ENCODE measurements at regions not wholly inside any gene's neighbourhood (a gene's known extent, or its start where the extent isn't known, plus 50 kb on each side); places are given as distances from the start of the nearest gene placed in this dataset.

DNA sequence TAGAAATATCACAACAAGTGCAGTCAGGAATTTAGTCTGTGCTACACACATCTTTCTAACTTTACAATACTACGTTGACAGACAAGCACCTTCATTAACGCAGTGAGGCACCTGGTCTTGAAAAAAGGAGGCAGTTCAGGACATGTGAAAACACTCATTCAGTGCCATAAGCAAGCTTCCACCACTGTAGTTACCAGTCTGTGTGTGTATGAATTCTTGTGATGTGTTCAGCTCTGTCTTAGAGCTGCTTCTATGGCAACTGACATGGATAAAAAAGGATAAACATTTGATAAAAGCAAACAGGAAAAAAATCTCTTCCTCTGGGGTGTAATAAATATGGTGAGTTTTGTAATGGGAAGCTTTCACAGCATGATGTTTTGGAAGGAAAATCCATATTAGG, 623.8 kb upstream of the NXPH2 start:
- Mint-ChIP-seq H3K4me1 (no peaks in the 10 kb centered on the region), H3K36me3 (ENCODE audit: low read depth) (no peaks in the 10 kb centered on the region), H3K27ac (no peak overlapping the region), H3K9me3 (peaks cover 4% of the 10 kb centered on the region), H3K27me3 (no peaks in the 10 kb centered on the region), H3K4me3 (no peak overlapping the region)
- DNase-seq, result no peak
- CTCF ChIA-PET, result no interaction called here
- POLR2A ChIA-PET, result no interaction called here

- H3K4me3 Mint-ChIP-seq, result no peak overlapping the region
- no peaks in the 10 kb centered on the region for H3K27me3 Mint-ChIP-seq
- no peaks in the 10 kb centered on the region for H3K4me1 Mint-ChIP-seq
- DNase-seq, result no peak
- no peaks in the 10 kb centered on the region for H3K36me3 Mint-ChIP-seq (ENCODE audit: low read depth)
- no peak overlapping the region for H3K27ac Mint-ChIP-seq
- POLR2A ChIA-PET, result no interaction called here
- CTCF ChIA-PET, result no interaction called here
- H3K9me3 Mint-ChIP-seq, result peaks cover 7% of the 10 kb centered on the region
Observed at GRCh38 chr2:139394801-139395200, 614.6 kb upstream of the NXPH2 start.

- no peak overlapping the region for H3K27ac Mint-ChIP-seq
- H3K36me3 Mint-ChIP-seq (ENCODE audit: low read depth), result no peaks in the 10 kb centered on the region
- DNase-seq, result no peak
- CTCF ChIA-PET, result no interaction called here
- H3K4me3 Mint-ChIP-seq, result no peak overlapping the region
- H3K9me3 Mint-ChIP-seq, result peaks cover 7% of the 10 kb centered on the region
- POLR2A ChIA-PET, result no interaction called here
- H3K4me1 Mint-ChIP-seq, result no peaks in the 10 kb centered on the region
- no peaks in the 10 kb centered on the region for H3K27me3 Mint-ChIP-seq
Observed at GRCh38 chr2:139389391-139389790, 609.2 kb upstream of the NXPH2 start.

DNA sequence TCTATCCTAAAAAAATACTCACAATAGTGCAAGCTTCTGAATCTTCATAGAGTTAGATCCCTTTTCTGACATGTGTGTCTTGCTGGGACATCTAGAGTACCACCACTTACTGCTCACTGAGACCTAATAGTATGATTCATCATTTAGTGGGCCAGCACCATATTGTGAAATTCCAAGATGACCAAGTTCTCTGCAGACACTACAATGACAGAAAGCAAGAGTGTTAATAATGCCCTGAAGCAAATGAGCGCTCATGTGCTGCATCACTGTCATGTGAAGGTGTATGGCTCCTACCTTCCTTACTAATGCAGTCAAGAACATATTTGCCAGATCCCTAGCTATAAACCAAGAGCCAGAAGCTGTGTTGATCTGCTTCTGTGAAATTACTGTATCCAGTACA, 606.2 kb upstream of the NXPH2 start:
- no peak for DNase-seq
- Mint-ChIP-seq H3K4me1 (no peaks in the 10 kb centered on the region), H3K27me3 (no peaks in the 10 kb centered on the region), H3K36me3 (ENCODE audit: low read depth) (no peaks in the 10 kb centered on the region), H3K9me3 (peaks cover 11% of the 10 kb centered on the region), H3K27ac (no peak overlapping the region), H3K4me3 (no peak overlapping the region)
- POLR2A ChIA-PET, result no interaction called here
- CTCF ChIA-PET, result no interaction called here

DNA sequence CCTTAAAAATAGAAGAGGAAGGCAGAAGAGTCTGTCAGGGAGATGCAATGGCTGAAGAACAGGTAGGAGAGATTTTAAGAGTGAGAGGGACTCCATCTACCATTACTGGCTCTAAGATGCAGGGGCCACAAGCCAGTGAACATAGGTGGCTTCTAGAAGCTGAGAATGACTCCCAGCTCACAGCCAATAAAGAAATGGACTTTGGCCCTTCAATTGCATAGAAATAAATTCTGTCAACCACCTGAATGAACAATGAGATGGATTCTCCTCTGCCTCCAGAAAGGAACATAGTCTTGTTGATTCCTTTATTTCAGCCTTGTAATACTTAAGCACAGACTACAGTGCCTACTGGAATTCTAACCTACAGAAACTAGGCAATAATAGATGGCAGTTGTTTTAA, 603.3 kb upstream of the NXPH2 start:
- no peak overlapping the region for H3K4me3 Mint-ChIP-seq
- no peak for DNase-seq
- CTCF ChIA-PET, result no interaction called here
- H3K4me1 Mint-ChIP-seq, result no peaks in the 10 kb centered on the region
- H3K9me3 Mint-ChIP-seq, result peaks cover 11% of the 10 kb centered on the region
- H3K27ac Mint-ChIP-seq, result no peak overlapping the region
- POLR2A ChIA-PET, result no interaction called here
- H3K27me3 Mint-ChIP-seq, result no peaks in the 10 kb centered on the region
- H3K36me3 Mint-ChIP-seq (ENCODE audit: low read depth), result no peaks in the 10 kb centered on the region

DNA sequence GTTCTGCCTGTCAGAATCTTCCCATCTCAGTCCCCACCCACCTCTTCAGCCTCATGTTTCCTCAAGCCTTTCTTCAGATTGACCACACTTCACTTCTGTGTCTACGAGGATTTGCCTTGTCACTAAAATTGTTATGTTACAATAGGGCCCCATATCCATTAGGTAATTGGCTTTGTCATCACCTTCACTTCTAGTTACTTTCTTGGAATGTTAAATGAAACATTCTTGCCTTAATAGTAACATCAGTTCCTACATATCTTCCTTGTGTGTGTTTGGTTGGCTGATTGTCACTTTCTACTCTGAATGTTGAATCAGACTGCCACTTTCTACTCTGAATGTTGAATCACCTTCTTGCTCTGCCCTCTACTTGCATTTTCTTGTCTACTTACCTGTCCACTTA, 599.9 kb upstream of the NXPH2 start:
- H3K4me3 Mint-ChIP-seq, result no peak overlapping the region
- no peaks in the 10 kb centered on the region for H3K27me3 Mint-ChIP-seq
- CTCF ChIA-PET, result no interaction called here
- POLR2A ChIA-PET, result no interaction called here
- DNase-seq, result no peak
- H3K9me3 Mint-ChIP-seq, result peaks cover 7% of the 10 kb centered on the region
- H3K27ac Mint-ChIP-seq, result no peak overlapping the region
- no peaks in the 10 kb centered on the region for H3K4me1 Mint-ChIP-seq
- H3K36me3 Mint-ChIP-seq (ENCODE audit: low read depth), result no peaks in the 10 kb centered on the region

- no peak for DNase-seq
- ChIA-PET CTCF (no interaction called here), POLR2A (no interaction called here)
- Mint-ChIP-seq H3K27me3 (no peaks in the 10 kb centered on the region), H3K36me3 (ENCODE audit: low read depth) (no peaks in the 10 kb centered on the region), H3K27ac (no peak overlapping the region), H3K4me1 (no peaks in the 10 kb centered on the region), H3K4me3 (no peak overlapping the region), H3K9me3 (peaks cover 7% of the 10 kb centered on the region)
Observed at GRCh38 chr2:139378373-139378772, 598.2 kb upstream of the NXPH2 start.

DNA sequence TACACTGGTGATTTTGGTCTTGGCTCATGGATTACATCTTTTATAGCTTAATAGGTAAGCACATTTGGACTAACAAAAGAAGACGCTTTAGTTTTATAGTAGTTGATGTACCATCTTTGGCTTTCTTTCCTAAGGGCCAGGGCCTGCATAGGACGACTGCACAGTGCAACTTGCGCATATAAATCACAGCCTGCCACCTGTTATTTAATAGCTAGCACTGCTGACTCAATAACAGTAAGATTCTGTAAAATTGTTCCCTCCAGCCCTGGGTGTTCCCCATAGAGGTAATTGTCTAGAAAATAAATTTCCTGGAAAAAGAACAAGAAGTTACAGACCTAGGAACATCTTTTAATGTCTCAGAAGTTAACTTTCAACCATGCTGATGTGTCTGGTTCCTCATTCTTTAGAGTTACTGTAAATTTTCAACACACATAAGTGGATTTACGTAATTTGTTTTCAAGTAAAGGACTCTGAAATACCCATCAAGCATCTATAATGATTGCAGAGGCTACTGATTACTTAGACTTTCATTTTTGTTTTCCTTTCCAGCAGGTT, 594.2 kb upstream of the NXPH2 start:
- Mint-ChIP-seq H3K27ac (no peak overlapping the region), H3K27me3 (no peaks in the 10 kb centered on the region), H3K4me1 (no peaks in the 10 kb centered on the region), H3K36me3 (ENCODE audit: low read depth) (no peaks in the 10 kb centered on the region), H3K4me3 (no peak overlapping the region), H3K9me3 (peaks cover 6% of the 10 kb centered on the region)
- ChIA-PET CTCF (no interaction called here), POLR2A (no interaction called here)
- DNase-seq, result no peak

DNA sequence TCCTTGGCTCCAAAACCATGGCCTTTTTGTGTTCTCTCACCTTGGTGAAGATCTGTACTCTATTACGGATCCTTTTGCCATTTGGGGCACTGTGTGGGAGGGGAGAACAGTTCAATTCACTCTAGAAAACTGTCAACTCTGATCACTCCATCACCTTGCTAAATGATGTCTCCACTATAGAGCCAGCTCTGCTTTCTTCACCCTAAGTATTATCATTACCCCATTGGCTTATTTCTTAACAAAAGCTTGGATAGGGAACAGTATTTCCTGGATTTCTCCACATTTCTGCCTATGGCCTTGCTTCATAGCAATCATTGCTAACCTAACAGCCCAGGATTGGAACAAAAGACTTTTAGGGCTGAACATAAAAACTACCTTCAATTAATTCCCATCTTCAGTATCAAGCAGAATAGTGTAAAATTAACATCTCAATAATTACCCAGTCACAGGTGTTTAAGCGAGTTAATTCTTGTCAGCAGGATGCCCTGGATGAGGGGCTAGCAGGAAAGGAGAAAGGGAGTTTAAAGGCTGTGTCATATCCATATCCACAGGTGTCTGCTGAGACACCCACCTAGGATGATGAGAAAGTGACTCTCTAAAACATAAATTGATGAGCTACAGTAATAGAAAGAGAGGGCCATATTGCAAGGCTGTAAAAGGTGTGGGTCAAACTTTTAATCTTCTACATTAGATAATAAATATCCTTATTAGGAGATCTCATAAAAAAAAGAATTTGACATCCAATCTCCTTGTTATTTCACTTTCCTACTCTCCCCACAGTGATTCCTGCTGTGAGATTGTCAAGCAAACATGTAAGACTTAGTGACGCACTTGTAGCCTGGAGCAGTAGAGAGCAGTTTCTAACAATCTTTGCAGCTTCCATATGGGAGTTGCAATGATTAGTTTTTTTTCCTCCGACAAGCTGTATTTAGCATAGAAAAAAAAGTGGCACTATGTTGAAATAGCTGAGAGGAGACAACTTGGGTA, 589.5 kb upstream of the NXPH2 start:
- Mint-ChIP-seq H3K4me1 (no peaks in the 10 kb centered on the region), H3K9me3 (peaks cover 3% of the 10 kb centered on the region), H3K36me3 (ENCODE audit: low read depth) (no peaks in the 10 kb centered on the region), H3K4me3 (no peak overlapping the region), H3K27me3 (no peaks in the 10 kb centered on the region), H3K27ac (no peak overlapping the region)
- CTCF ChIA-PET, result no interaction called here
- POLR2A ChIA-PET, result no interaction called here
- DNase-seq, result no peak

DNA sequence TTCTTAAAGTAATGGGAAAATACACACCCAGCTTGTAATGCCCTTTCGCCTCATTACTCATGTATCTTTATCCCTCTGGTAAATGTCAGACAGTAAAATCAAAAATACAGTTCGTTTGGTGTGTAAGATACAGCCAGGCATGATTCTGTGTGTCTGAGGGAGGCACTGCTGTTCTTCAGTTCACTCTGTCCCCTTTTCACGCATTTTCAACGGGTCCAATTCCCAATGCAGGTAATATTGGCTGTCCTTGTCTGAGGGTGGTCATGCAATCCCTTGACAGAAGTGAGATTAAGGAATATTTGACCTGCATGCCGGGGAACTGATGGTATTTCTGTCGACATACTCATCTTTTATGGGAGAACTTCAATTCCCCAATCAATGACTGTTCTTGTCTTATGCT, 587.2 kb upstream of the NXPH2 start:
- Mint-ChIP-seq H3K4me3 (no peak overlapping the region), H3K4me1 (no peaks in the 10 kb centered on the region), H3K27me3 (no peaks in the 10 kb centered on the region), H3K36me3 (ENCODE audit: low read depth) (no peaks in the 10 kb centered on the region), H3K9me3 (peaks cover 3% of the 10 kb centered on the region), H3K27ac (no peak overlapping the region)
- POLR2A ChIA-PET, result no interaction called here
- no peak for DNase-seq
- CTCF ChIA-PET, result no interaction called here

GRCh38 chr2:139366681-139367080, 586.5 kb upstream of the NXPH2 start:
- Mint-ChIP-seq H3K27ac (no peak overlapping the region), H3K27me3 (no peaks in the 10 kb centered on the region), H3K9me3 (peaks cover 3% of the 10 kb centered on the region), H3K36me3 (ENCODE audit: low read depth) (no peaks in the 10 kb centered on the region), H3K4me3 (no peak overlapping the region), H3K4me1 (no peaks in the 10 kb centered on the region)
- ChIA-PET POLR2A (no interaction called here), CTCF (no interaction called here)
- DNase-seq, result no peak

DNA sequence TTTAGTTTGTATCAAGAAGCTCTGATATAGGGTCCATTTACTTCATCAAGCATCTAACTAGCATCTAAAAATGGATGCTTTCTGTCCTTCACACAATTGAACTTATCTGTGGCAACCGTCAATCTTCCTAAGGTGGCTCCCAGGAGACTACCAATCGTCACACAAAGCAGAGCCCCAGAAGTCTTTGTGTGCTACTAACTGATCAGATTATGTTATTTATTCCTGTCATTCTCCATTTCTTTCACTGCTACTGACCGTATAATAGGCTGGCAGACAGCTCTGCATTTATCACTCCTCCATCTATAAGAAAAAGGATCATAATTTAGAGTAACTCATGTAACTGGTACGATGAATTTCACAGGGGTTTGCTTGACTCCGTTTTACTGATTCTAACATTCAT, 585.0 kb upstream of the NXPH2 start:
- Mint-ChIP-seq H3K4me3 (no peak overlapping the region), H3K27me3 (no peaks in the 10 kb centered on the region), H3K27ac (no peak overlapping the region), H3K9me3 (no peaks in the 10 kb centered on the region), H3K4me1 (no peaks in the 10 kb centered on the region), H3K36me3 (ENCODE audit: low read depth) (no peaks in the 10 kb centered on the region)
- no peak for DNase-seq
- CTCF ChIA-PET, result no interaction called here
- POLR2A ChIA-PET, result no interaction called here

DNA sequence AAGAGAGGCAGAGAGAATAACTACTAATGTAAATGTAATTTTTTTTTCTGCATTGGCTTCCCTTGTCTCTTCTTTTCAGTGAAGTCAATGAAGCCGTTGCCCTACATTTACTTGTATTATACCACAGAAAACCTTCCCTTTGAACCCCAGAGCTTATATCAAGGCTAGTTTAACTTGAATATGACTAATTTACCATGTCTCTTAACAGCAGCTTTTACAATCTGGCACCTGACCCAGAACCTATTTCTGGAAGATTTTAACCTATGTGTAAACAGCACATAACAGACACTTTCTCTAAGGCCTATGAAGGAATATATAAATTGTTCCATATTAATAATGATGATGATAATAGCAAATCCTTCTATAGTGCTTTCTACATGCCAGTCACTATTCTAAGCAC, 580.5 kb upstream of the NXPH2 start:
- Mint-ChIP-seq H3K27ac (no peak overlapping the region), H3K9me3 (no peaks in the 10 kb centered on the region), H3K4me1 (no peaks in the 10 kb centered on the region), H3K27me3 (no peaks in the 10 kb centered on the region), H3K4me3 (no peak overlapping the region), H3K36me3 (ENCODE audit: low read depth) (no peaks in the 10 kb centered on the region)
- DNase-seq, result no peak
- ChIA-PET POLR2A (no interaction called here), CTCF (no interaction called here)

GRCh38 chr2:139359818-139360217, 579.6 kb upstream of the NXPH2 start:
- DNase-seq, result no peak
- no peak overlapping the region for H3K27ac Mint-ChIP-seq
- no peak overlapping the region for H3K4me3 Mint-ChIP-seq
- no peaks in the 10 kb centered on the region for H3K4me1 Mint-ChIP-seq
- no peaks in the 10 kb centered on the region for H3K27me3 Mint-ChIP-seq
- H3K36me3 Mint-ChIP-seq (ENCODE audit: low read depth), result no peaks in the 10 kb centered on the region
- POLR2A ChIA-PET, result no interaction called here
- CTCF ChIA-PET, result no interaction called here
- no peaks in the 10 kb centered on the region for H3K9me3 Mint-ChIP-seq
